Esophagus squamous epithelium (tissue), 5 donors: ENCODE measurements at regions not wholly inside any gene's neighbourhood (a gene's known extent, or its start where the extent isn't known, plus 50 kb on each side); places are given as distances from the start of the nearest gene placed in this dataset.
"Not testable (repeated sequence)": the region's sequence is repeated elsewhere in the genome, so short reads cannot be mapped to it uniquely, and the experiment has no call there.

Experiments used
- DNase-seq: peaks from one replicate; lab custom pipeline; 2025; lab: John Stamatoyannopoulos, UW
- H3K27ac ChIP-seq, 4 donors: fragments of 200-600 bp; sonication (generic); one replicate each; pipeline ENCODE4 v1.5.1; 2016 to 2019; ENCODE audit warnings: mild to moderate bottlenecking in 1 of 4
- H3K27me3 ChIP-seq, 4 donors: fragments of 200-600 bp; sonication (generic); 1 replicate in 3 of 4; 2 replicates in 1 of 4; pipeline versions ENCODE4 v1.5.1 to v1.6.0; 2017 to 2021; ENCODE audit warnings: antibody characterized with exemption in 1 of 4
- H3K36me3 ChIP-seq, 3 donors: fragments of 200-600 bp; sonication (generic); one replicate each; pipeline ENCODE4 v1.5.1; 2016 to 2019
- H3K4me1 ChIP-seq, 3 donors: fragments of 200-600 bp; sonication (generic); one replicate each; pipeline ENCODE4 v1.5.1; 2017 to 2019
- H3K4me3 ChIP-seq, 4 donors: fragments of 200-600 bp; sonication (generic); 1 replicate in 3 of 4; 2 replicates in 1 of 4; pipeline ENCODE4 v1.5.1; 2016 to 2019; ENCODE audit warnings: mild to moderate bottlenecking in 2 of 4, moderate library complexity in 1 of 4
- H3K9me3 ChIP-seq, 3 donors: fragments of 200-600 bp; sonication (generic); one replicate each; pipeline ENCODE4 v1.5.1; 2016 to 2019
- CTCF ChIP-seq, 6 experiments: fragments of 450-650 bp in 4 of 6; fragments of 200-600 bp in 2 of 6; sonication (generic) in 2 of 6; IDR thresholded peaks; one replicate each; pipeline ENCODE4 v1.5.1; 2016 to 2019; ENCODE audit warnings: antibody characterized with exemption in 6 of 6, mild to moderate bottlenecking in 4 of 6, moderate library complexity in 4 of 6
- POLR2A ChIP-seq, 4 donors: fragments of 450-650 bp; IDR thresholded peaks; one replicate each; pipeline ENCODE4 v1.6.1; 2017; ENCODE audit warnings: antibody characterized with exemption in 4 of 4, mild to moderate bottlenecking in 4 of 4, moderate library complexity in 3 of 4
- WGBS, 2 donors: methylation state at CpG; one replicate each; pipeline ENCODE4 v1.1.5; 2018; 5-methylcytosine and 5-hydroxymethylcytosine counted together
- intact Hi-C: fragments of 100-400 bp; cut with DNase I; formaldehyde crosslinking; loops from one replicate; pipeline ENCODE4 v1.15.0; 2022
- donor health status: DM: yes; HTN: yes; CAD: no.

GRCh38 chr10:109588259-109588658, 335.1 kb downstream of the XPNPEP1 start:
- no peaks in the 10 kb centered on the region for H3K9me3 ChIP-seq
- H3K4me3 ChIP-seq, result no peak overlapping the region
- TF ChIP-seq CTCF (IDR thresholded peaks at IDR 0.05), result no peak
- TF ChIP-seq POLR2A (IDR thresholded peaks at IDR 0.05), result no peak
- no peak for DNase-seq
- H3K36me3 ChIP-seq, result no peaks in the 10 kb centered on the region
- 44 to 53% methylated on average over 3 of the region's 3 CpGs for WGBS, 2 donors
- H3K4me1 ChIP-seq, result no peaks in the 10 kb centered on the region
- no peaks in the 10 kb centered on the region for H3K27me3 ChIP-seq
- no peak overlapping the region for H3K27ac ChIP-seq
- intact Hi-C loops, result no loop called here

GRCh38 chr10:109587366-109587765, 335.9 kb downstream of the XPNPEP1 start:
- TF ChIP-seq CTCF (IDR thresholded peaks at IDR 0.05), result no peak
- no peak for TF ChIP-seq POLR2A (IDR thresholded peaks at IDR 0.05)
- Histone ChIP-seq H3K4me3 (no peak overlapping the region), H3K27me3 (no peaks in the 10 kb centered on the region), H3K36me3 (no peaks in the 10 kb centered on the region), H3K4me1 (no peaks in the 10 kb centered on the region), H3K27ac (no peak overlapping the region), H3K9me3 (no peaks in the 10 kb centered on the region)
- DNase-seq, result no peak
- WGBS, 2 donors, result 47 to 67% methylated on average over 3 of the region's 3 CpGs
- intact Hi-C loops, result no loop called here

- Histone ChIP-seq H3K36me3 (no peaks in the 10 kb centered on the region), H3K4me1 (no peaks in the 10 kb centered on the region), H3K27ac (no peak overlapping the region), H3K4me3 (no peak overlapping the region), H3K27me3 (no peaks in the 10 kb centered on the region), H3K9me3 (no peaks in the 10 kb centered on the region)
- no peak for DNase-seq
- intact Hi-C loops, result no loop called here
- no peak for TF ChIP-seq POLR2A (IDR thresholded peaks at IDR 0.05)
- TF ChIP-seq CTCF (IDR thresholded peaks at IDR 0.05), result no peak
Observed at GRCh38 chr10:109556399-109556798, 366.9 kb downstream of the XPNPEP1 start.

- H3K4me3 ChIP-seq, H3K9me3 ChIP-seq, intact Hi-C loops, H3K36me3 ChIP-seq, H3K27ac ChIP-seq, H3K4me1 ChIP-seq, DNase-seq, H3K27me3 ChIP-seq: not testable (repeated sequence)
- WGBS, 2 donors, result 67% methylated on average over 1 of the region's 8 CpGs; no CpG with 5 or more reads in 1 of the 2 donors
Observed at GRCh38 chr10:109542050-109542603, 381.2 kb downstream of the XPNPEP1 start.

- DNase-seq, result no peak
- no peaks in the 10 kb centered on the region for H3K27me3 ChIP-seq
- TF ChIP-seq POLR2A (IDR thresholded peaks at IDR 0.05), result no peak
- no peak for TF ChIP-seq CTCF (IDR thresholded peaks at IDR 0.05)
- H3K4me3 ChIP-seq, result no peak overlapping the region
- peaks cover 0 to 18% (median 5%) of the 10 kb centered on the region in 3 donors for H3K9me3 ChIP-seq
- 56 to 70% methylated on average over 3 of the region's 3 CpGs for WGBS, 2 donors
- H3K27ac ChIP-seq, result no peak overlapping the region
- intact Hi-C loops, result no loop called here
- H3K36me3 ChIP-seq, result no peaks in the 10 kb centered on the region
- H3K4me1 ChIP-seq, result no peaks in the 10 kb centered on the region
Observed at GRCh38 chr10:109534193-109534592, 389.1 kb downstream of the XPNPEP1 start.

- Histone ChIP-seq H3K27me3 (no peaks in the 10 kb centered on the region), H3K9me3 (peaks cover 0 to 39% (median 5%) of the 10 kb centered on the region in 3 donors), H3K27ac (no peak overlapping the region), H3K4me3 (no peak overlapping the region), H3K4me1 (no peaks in the 10 kb centered on the region), H3K36me3 (no peaks in the 10 kb centered on the region)
- TF ChIP-seq POLR2A (IDR thresholded peaks at IDR 0.05) (no peak), CTCF (IDR thresholded peaks at IDR 0.05) (no peak)
- no peak for DNase-seq
- intact Hi-C loops, result no loop called here
Observed at GRCh38 chr10:109529258-109529657, 394.1 kb downstream of the XPNPEP1 start.
